LNCaP clone FGC (cell line): ENCODE measurements at regions not wholly inside any gene's neighbourhood (a gene's known extent, or its start where the extent isn't known, plus 50 kb on each side); places are given as distances from the start of the nearest gene placed in this dataset.

Experiments used
- DNase-seq: peaks from one replicate; pipeline ENCODE4 v3.0.0-alpha.2; 2011; ENCODE audit warnings: low read depth
- H3K4me3 ChIP-seq: 2 replicates; pipeline ENCODE4 v1.5.1; 2011; ENCODE audit warnings: mild to moderate bottlenecking, low read depth, low read length, control low read depth
- CTCF ChIP-seq: IDR thresholded peaks from 2 replicates; pipeline ENCODE4 v1.5.1; 2012; ENCODE audit warnings: mild to moderate bottlenecking; ENCODE audit not compliant: control insufficient read depth, insufficient read depth; ENCODE audit errors: extremely low read depth

GRCh38 chr3:175885231-175885766 is 1026.2 kb downstream of the NAALADL2 start:
- no peak for DNase-seq
- no peak for TF ChIP-seq CTCF
- H3K4me3 ChIP-seq, result no peak overlapping the region

DNA sequence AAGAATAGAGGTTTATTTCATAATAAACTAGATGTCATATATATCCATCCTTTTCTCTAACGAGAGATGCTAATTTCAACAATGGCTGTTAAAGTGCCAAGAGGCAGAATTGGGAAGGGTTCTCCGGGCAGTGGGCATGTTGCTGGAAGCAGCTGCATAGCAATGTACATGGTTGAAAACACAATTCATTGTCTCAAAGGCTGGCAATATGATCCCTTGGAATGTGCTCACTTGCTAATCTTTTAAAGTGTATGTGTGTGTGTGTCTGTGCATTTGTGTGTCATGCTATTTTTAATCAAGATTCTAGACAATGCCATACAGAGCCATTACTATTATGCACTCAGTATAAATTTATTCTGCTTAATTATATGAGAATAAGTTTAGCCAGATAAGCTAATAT is 1020.3 kb downstream of the NAALADL2 start:
- no peak overlapping the region for H3K4me3 ChIP-seq
- TF ChIP-seq CTCF, result no peak
- no peak for DNase-seq

GRCh38 chr3:175869404-175869803 is 1010.3 kb downstream of the NAALADL2 start:
- no peak for TF ChIP-seq CTCF
- DNase-seq, result no peak
- H3K4me3 ChIP-seq, result no peak overlapping the region

DNA sequence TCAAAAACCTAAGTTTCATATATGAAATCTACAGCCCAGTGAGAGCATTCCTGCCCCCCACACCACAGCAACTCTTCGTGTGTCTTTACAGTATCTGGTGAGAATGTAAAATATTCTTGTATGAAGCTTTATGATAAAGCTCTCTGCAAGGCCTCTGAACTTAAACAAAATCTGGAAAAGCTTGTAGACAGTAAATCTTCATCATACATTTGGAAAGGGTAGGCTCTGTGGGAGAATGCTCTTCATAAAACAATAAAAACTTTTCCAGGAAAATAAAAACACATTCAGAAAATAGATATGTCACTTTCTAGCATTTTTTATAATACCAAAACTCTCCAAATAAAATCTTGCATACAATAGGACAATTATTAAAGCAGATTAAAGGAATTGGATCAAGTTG is 1009.5 kb downstream of the NAALADL2 start:
- TF ChIP-seq CTCF, result no peak
- no peak for DNase-seq
- H3K4me3 ChIP-seq, result no peak overlapping the region

GRCh38 chr3:175865724-175866123 is 1006.6 kb downstream of the NAALADL2 start:
- no peak for TF ChIP-seq CTCF
- DNase-seq, result no peak
- no peak overlapping the region for H3K4me3 ChIP-seq

GRCh38 chr3:175861916-175862315 is 1002.8 kb downstream of the NAALADL2 start:
- TF ChIP-seq CTCF, result no peak
- DNase-seq, result no peak

More at GRCh38 chr3:175861916-175862315, 1002.8 kb downstream of the NAALADL2 start:
- H3K4me3 ChIP-seq, result no peak overlapping the region
